GM12878 (cell line): ENCODE measurements at regions not wholly inside any gene's neighbourhood (a gene's known extent, or its start where the extent isn't known, plus 50 kb on each side); places are given as distances from the start of the nearest gene placed in this dataset.

Experiments used
- ATAC-seq: fragments of 200-7000 bp; cut with Tn5 transposase; 3 replicates; pipeline ENCODE4 v1.9.1; 2020; ENCODE audit warnings: mild to moderate bottlenecking, moderate library complexity
- BruUV-seq: library from RNA; stranded (reverse); fragments of 400-500 nt; replicated peaks from 2 replicates; lab custom pipeline; 2021; lab: Mats Ljungman, UMichigan
- CTCF ChIA-PET: fragments of 300-600 bp; sonication (Branson Sonifier 250); formaldehyde crosslinking; extraction: SDS; loops from one replicate; lab custom pipeline; 2021; ENCODE audit warnings: inconsistent platforms; lab: Yijun Ruan, JAX
- POLR2A ChIA-PET: fragments of 350-600 bp; formaldehyde crosslinking; extraction: SDS; loops from one replicate; lab custom pipeline; 2021; ENCODE audit warnings: inconsistent platforms; lab: Charles Lee
- RAD21 ChIA-PET: fragments of 300-600 bp; sonication (Branson Sonifier 250); formaldehyde crosslinking; loops from one replicate; lab custom pipeline; 2023; ENCODE audit warnings: antibody characterized with exemption; ENCODE audit not compliant: unreplicated experiment; lab: Charles Lee
- SMC1A ChIA-PET: fragments of 300-600 bp; sonication (Branson Sonifier 250); formaldehyde crosslinking; loops from one replicate; lab custom pipeline; 2023; ENCODE audit not compliant: unreplicated experiment, uncharacterized antibody; lab: Charles Lee
- DNase-seq: peaks from one replicate; pipeline ENCODE4 v3.0.0-alpha.2; 2011; ENCODE audit warnings: low read depth, low spot score
- FAIRE-seq: peaks from 3 replicates; lab custom pipeline; 2011; peaks lifted over from hg19 to GRCh38; lab: Jason Lieb, UNC
- H2AFZ ChIP-seq: 2 replicates; pipeline ENCODE4 v1.6.0; 2011; ENCODE audit warnings: low read depth, low read length, control low read depth; ENCODE audit not compliant: control insufficient read depth
- H3K27ac ChIP-seq: 2 replicates; pipeline ENCODE4 v1.5.1; 2011; ENCODE audit warnings: control low read depth; ENCODE audit not compliant: control insufficient read depth, insufficient read depth
- H3K27me3 ChIP-seq, 2 experiments: replicated peaks in 1 of 2; 2 replicates each; pipeline versions ENCODE4 v1.6.0 to v1.6.1; 2011; ENCODE audit warnings: low read length in 1 of 2; ENCODE audit not compliant: control insufficient read depth in 2 of 2, insufficient read depth in 2 of 2
- H3K36me3 ChIP-seq, 2 experiments: 2 replicates each; pipeline ENCODE4 v1.5.1; 2011; ENCODE audit warnings: low read length in 1 of 2; ENCODE audit not compliant: control insufficient read depth in 2 of 2, insufficient read depth in 2 of 2
- H3K4me1 ChIP-seq: 2 replicates; pipeline ENCODE4 v1.6.1; 2011; ENCODE audit warnings: mild to moderate bottlenecking, low read length, moderate library complexity, mixed read lengths; ENCODE audit not compliant: control insufficient read depth, insufficient read depth
- H3K4me2 ChIP-seq: 2 replicates; pipeline ENCODE4 v1.6.0; 2011; ENCODE audit warnings: control low read depth; ENCODE audit not compliant: control insufficient read depth, insufficient read depth
- H3K4me3 ChIP-seq: fragments of 200-600 bp; sonication (generic); 2 replicates; pipeline ENCODE4 v1.5.1; 2016
- H3K79me2 ChIP-seq: 2 replicates; pipeline ENCODE4 v1.6.0; 2011; ENCODE audit warnings: low read length; ENCODE audit not compliant: control insufficient read depth, insufficient read depth
- H3K9ac ChIP-seq: 2 replicates; pipeline ENCODE4 v1.8.0; 2011; ENCODE audit warnings: low read length, control low read depth, mixed read lengths; ENCODE audit not compliant: control insufficient read depth, insufficient read depth
- H3K9me3 ChIP-seq: replicated peaks from 3 replicates; pipeline ENCODE4 v1.5.1; 2011; ENCODE audit warnings: mild to moderate bottlenecking, low read length; ENCODE audit not compliant: control insufficient read depth, insufficient read depth
- H4K20me1 ChIP-seq: 2 replicates; pipeline ENCODE4 v1.6.0; 2011; ENCODE audit not compliant: control insufficient read depth, insufficient read depth
- CREB1 ChIP-seq: IDR thresholded peaks from 2 replicates; pipeline ENCODE4 v1.6.1; 2012; ENCODE audit warnings: low read depth, mild to moderate bottlenecking, inconsistent platforms
- EED ChIP-seq: sonication (generic); IDR thresholded peaks from 2 replicates; pipeline ENCODE4 v1.6.1; 2016; ENCODE audit warnings: antibody characterized with exemption, low read depth
- EP300 ChIP-seq, 2 experiments: fragments of 150-350 bp in 1 of 2; IDR thresholded peaks; 2 replicates each; pipeline ENCODE4 v1.6.1; 2011 to 2012; ENCODE audit warnings: low read depth in 2 of 2, low read length in 2 of 2, borderline replicate concordance in 1 of 2, improper control_type of control experiment in 1 of 2, inconsistent platforms in 1 of 2; ENCODE audit not compliant: control insufficient read depth in 1 of 2
- POLR2AphosphoS5 ChIP-seq: IDR thresholded peaks from 2 replicates; pipeline ENCODE4 v1.6.1; 2011; ENCODE audit warnings: mild to moderate bottlenecking, low read length, inconsistent platforms
- RB1 ChIP-seq: fragments of 450-650 bp; formaldehyde crosslinking; IDR thresholded peaks from 2 replicates; pipeline ENCODE4 v1.6.1; 2017; ENCODE audit warnings: mild to moderate bottlenecking, borderline replicate concordance
- SMC3 ChIP-seq: IDR thresholded peaks from 2 replicates; pipeline ENCODE4 v1.6.1; 2011; ENCODE audit warnings: low read length, improper control_type of control experiment, borderline replicate concordance
- WGBS: methylation state at CpG from one replicate; pipeline ENCODE4 v1.1.6; 2016; ENCODE audit warnings: low lambda C conversion rate; ENCODE audit not compliant: insufficient replicate concordance, insufficient coverage; ENCODE audit errors: missing lambda C conversion rate; 5-methylcytosine and 5-hydroxymethylcytosine counted together
- in situ Hi-C: fragments of 300-500 bp; cut with MboI; formaldehyde crosslinking; loops from 9 replicates; pipeline ENCODE4 v1.14.3; 2018; ENCODE audit warnings: mixed read lengths
- intact Hi-C: fragments of 100-400 bp; cut with micrococcal nuclease; formaldehyde crosslinking; loops from one replicate; pipeline ENCODE4 v1.14.2; 2022; ENCODE audit not compliant: unreplicated experiment
- TF ChIP-seq, protein P1 (sequence below): fragments of 450-650 bp; IDR thresholded peaks from 2 replicates; pipeline ENCODE4 v1.6.1; 2017; ENCODE audit warnings: mild to moderate bottlenecking, moderate library complexity
- TF ChIP-seq, protein P2 (sequence below): fragments of 150-350 bp; IDR thresholded peaks from 2 replicates; pipeline ENCODE4 v1.6.1; 2014; ENCODE audit warnings: mild to moderate bottlenecking, low read depth, low read length

DNA sequence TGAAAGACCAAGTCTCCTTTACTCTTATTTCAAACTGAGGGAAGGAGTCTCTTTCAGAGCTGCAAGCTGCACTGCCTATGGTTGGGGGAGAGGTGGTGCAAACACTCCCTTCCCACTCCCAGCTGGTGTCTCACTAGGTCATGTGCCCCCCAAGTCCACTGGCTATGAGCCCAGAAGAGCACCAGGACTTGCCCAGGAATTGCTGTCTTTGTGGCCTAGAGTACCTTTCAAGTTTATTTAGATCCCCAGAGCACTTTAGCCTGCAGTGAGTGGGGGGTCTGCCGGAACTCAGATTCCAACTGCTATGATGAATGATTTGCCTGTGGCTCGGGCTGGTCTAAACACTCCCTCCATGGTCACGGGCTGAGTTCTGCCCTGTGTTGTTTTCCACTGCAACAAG is 192.6 kb upstream of the CITED2 start (continued):
- TF ChIP-seq, protein P1, sequence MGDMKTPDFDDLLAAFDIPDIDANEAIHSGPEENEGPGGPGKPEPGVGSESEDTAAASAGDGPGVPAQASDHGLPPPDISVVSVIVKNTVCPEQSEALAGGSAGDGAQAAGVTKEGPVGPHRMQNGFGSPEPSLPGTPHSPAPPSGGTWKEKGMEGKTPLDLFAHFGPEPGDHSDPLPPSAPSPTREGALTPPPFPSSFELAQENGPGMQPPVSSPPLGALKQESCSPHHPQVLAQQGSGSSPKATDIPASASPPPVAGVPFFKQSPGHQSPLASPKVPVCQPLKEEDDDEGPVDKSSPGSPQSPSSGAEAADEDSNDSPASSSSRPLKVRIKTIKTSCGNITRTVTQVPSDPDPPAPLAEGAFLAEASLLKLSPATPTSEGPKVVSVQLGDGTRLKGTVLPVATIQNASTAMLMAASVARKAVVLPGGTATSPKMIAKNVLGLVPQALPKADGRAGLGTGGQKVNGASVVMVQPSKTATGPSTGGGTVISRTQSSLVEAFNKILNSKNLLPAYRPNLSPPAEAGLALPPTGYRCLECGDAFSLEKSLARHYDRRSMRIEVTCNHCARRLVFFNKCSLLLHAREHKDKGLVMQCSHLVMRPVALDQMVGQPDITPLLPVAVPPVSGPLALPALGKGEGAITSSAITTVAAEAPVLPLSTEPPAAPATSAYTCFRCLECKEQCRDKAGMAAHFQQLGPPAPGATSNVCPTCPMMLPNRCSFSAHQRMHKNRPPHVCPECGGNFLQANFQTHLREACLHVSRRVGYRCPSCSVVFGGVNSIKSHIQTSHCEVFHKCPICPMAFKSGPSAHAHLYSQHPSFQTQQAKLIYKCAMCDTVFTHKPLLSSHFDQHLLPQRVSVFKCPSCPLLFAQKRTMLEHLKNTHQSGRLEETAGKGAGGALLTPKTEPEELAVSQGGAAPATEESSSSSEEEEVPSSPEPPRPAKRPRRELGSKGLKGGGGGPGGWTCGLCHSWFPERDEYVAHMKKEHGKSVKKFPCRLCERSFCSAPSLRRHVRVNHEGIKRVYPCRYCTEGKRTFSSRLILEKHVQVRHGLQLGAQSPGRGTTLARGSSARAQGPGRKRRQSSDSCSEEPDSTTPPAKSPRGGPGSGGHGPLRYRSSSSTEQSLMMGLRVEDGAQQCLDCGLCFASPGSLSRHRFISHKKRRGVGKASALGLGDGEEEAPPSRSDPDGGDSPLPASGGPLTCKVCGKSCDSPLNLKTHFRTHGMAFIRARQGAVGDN = no peak
- TF ChIP-seq EP300 (IDR thresholded peaks at IDR 0.05; ENCODE audit: borderline replicate concordance in 1 of 2, control insufficient read depth in 1 of 2, low read depth in 2 of 2, low read length in 2 of 2) = no peak
- no peak for TF ChIP-seq EED
- no peak for TF ChIP-seq POLR2AphosphoS5
- no peak for TF ChIP-seq SMC3
- TF ChIP-seq CREB1 = no peak
- TF ChIP-seq, protein P2, sequence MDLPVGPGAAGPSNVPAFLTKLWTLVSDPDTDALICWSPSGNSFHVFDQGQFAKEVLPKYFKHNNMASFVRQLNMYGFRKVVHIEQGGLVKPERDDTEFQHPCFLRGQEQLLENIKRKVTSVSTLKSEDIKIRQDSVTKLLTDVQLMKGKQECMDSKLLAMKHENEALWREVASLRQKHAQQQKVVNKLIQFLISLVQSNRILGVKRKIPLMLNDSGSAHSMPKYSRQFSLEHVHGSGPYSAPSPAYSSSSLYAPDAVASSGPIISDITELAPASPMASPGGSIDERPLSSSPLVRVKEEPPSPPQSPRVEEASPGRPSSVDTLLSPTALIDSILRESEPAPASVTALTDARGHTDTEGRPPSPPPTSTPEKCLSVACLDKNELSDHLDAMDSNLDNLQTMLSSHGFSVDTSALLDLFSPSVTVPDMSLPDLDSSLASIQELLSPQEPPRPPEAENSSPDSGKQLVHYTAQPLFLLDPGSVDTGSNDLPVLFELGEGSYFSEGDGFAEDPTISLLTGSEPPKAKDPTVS = no peak

DNA sequence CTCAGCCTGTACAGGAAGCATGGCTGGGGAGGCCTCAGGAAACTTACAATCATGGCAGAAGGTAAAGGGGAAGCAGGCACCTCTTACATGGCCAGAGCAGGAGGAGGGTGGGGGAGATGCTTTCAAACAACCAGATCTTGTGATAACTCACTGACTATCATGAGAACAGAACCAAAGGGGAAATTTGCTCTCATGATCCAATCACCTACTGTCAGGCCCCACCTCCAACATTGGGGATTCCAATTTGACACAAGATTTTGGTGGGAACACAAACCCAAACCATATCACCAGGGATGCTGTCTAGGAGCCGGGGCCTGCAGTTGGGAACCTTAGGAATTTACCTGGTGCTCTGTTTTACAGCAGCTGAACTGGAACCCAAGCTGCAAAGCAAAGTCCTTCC is 191.1 kb upstream of the CITED2 start:
- no peaks in the 10 kb centered on the region for H3K36me3 ChIP-seq
- TF ChIP-seq RB1 = no peak
- TF ChIP-seq, all 136 proteins: peak for 0
- H4K20me1 ChIP-seq = no peaks in the 10 kb centered on the region
- no peaks in the 10 kb centered on the region for H3K79me2 ChIP-seq
- WGBS = 7% methylated on average over 1 of the region's 1 CpG
- H3K27ac ChIP-seq = no peak overlapping the region
- H3K9me3 ChIP-seq = no peaks in the 10 kb centered on the region; the same call in 2 of the 3 replicates
- H2AFZ ChIP-seq = no peak overlapping the region
- ATAC-seq (no peak), DNase-seq (no peak), FAIRE-seq (no peak)
- SMC1A ChIA-PET = no interaction called here
- CTCF ChIA-PET = no interaction called here
- RAD21 ChIA-PET = no interaction called here
- H3K4me1 ChIP-seq = no peaks in the 10 kb centered on the region
- no TSS peak for BruUV-seq
- intact Hi-C loops = no loop called here
- POLR2A ChIA-PET = no interaction called here
- no peak overlapping the region for H3K4me3 ChIP-seq
- H3K4me2 ChIP-seq = no peak overlapping the region
- H3K9ac ChIP-seq = no peak overlapping the region
- in situ Hi-C loops = no loop called here
- no peaks in the 10 kb centered on the region for H3K27me3 ChIP-seq
